Prostate gland (tissue), 2 donors: ENCODE measurements at regions not wholly inside any gene's neighbourhood (a gene's known extent, or its start where the extent isn't known, plus 50 kb on each side); places are given as distances from the start of the nearest gene placed in this dataset.

ENCODE experiments used
- DNase-seq: peaks from one replicate; pipeline ENCODE4 v3.0.0-alpha.2; 2019; ENCODE audit warnings: low spot score
- H3K27ac ChIP-seq, 2 donors: fragments of 200-600 bp; sonication (generic); 2 replicates each; pipeline ENCODE4 v1.5.1; 2017 to 2019
- H3K27me3 ChIP-seq: fragments of 200-600 bp; sonication (generic); replicated peaks from 2 replicates; pipeline ENCODE4 v1.5.1; 2019; ENCODE audit not compliant: insufficient read depth
- H3K36me3 ChIP-seq, 2 donors: fragments of 200-600 bp; sonication (generic); 1 replicate in 1 of 2; 2 replicates in 1 of 2; pipeline versions ENCODE4 v1.5.1 to v1.8.1; 2017 to 2019
- H3K4me1 ChIP-seq: fragments of 200-600 bp; sonication (generic); replicated peaks from 2 replicates; pipeline ENCODE4 v1.5.1; 2019
- H3K4me3 ChIP-seq, 2 donors: fragments of 200-600 bp; sonication (generic); 2 replicates each; pipeline ENCODE4 v1.5.1; 2017 to 2019
- H3K9me3 ChIP-seq: fragments of 200-600 bp; sonication (generic); 2 replicates; pipeline ENCODE4 v1.5.1; 2017
- POLR2A ChIP-seq: fragments of 450-650 bp; IDR thresholded peaks from one replicate; pipeline ENCODE4 v1.6.1; 2016; ENCODE audit warnings: antibody characterized with exemption, mild to moderate bottlenecking
- POLR2AphosphoS5 ChIP-seq: sonication (generic); formaldehyde crosslinking; IDR thresholded peaks from one replicate; pipeline ENCODE4 v1.6.1; 2017; ENCODE audit warnings: antibody characterized with exemption
- whole genome bisulfite sequencing: methylation state at CpG from one replicate; pipeline ENCODE4 v1.1.5; 2018; 5-methylcytosine and 5-hydroxymethylcytosine counted together
- intact Hi-C: fragments of 100-400 bp; cut with DNase I; formaldehyde crosslinking; loops from one replicate; pipeline ENCODE4 v1.14.2; 2022
- TF ChIP-seq, protein P1 (sequence below), 4 experiments: fragments of 200-600 bp in 2 of 4; fragments of 450-650 bp in 2 of 4; sonication (generic) in 2 of 4; IDR thresholded peaks; 1 replicate in 3 of 4; 2 replicates in 1 of 4; pipeline ENCODE4 v1.5.1; 2016 to 2019; ENCODE audit warnings: antibody characterized with exemption in 4 of 4, mild to moderate bottlenecking in 2 of 4, moderate library complexity in 2 of 4

DNA sequence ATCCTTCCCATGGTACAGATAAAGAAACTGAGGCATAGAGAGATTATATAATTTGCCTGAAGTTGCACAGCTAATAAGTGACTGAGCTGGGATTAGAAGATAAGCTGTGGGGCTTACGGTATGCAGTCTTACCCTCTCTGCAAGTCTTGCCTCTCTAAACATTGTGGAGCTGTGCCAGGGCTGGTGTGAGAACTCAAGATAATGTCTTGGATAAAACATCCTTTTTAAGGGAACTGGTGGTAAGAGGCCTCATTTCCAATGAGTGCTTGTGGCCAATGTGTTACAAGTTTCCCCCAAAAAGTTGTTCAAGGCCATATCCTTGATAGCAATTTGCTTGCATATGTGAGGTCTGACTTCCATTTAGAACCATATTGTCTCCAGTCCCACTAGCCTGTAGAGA, 84.3 kb upstream of the ETAA1 start:
- no peaks in the 10 kb centered on the region for H3K4me1 ChIP-seq
- DNase-seq, result no peak
- no peak overlapping the region for H3K27ac ChIP-seq
- TF ChIP-seq, protein P1, sequence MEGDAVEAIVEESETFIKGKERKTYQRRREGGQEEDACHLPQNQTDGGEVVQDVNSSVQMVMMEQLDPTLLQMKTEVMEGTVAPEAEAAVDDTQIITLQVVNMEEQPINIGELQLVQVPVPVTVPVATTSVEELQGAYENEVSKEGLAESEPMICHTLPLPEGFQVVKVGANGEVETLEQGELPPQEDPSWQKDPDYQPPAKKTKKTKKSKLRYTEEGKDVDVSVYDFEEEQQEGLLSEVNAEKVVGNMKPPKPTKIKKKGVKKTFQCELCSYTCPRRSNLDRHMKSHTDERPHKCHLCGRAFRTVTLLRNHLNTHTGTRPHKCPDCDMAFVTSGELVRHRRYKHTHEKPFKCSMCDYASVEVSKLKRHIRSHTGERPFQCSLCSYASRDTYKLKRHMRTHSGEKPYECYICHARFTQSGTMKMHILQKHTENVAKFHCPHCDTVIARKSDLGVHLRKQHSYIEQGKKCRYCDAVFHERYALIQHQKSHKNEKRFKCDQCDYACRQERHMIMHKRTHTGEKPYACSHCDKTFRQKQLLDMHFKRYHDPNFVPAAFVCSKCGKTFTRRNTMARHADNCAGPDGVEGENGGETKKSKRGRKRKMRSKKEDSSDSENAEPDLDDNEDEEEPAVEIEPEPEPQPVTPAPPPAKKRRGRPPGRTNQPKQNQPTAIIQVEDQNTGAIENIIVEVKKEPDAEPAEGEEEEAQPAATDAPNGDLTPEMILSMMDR (IDR thresholded peaks at IDR 0.05), result no peak
- TF ChIP-seq POLR2AphosphoS5 (no peak), POLR2A (no peak)
- WGBS, result 95% methylated on average over 1 of the region's 1 CpG
- no peak overlapping the region for H3K4me3 ChIP-seq
- no peaks in the 10 kb centered on the region for H3K36me3 ChIP-seq
- H3K27me3 ChIP-seq, result no peaks in the 10 kb centered on the region
- intact Hi-C loops, result no loop called here
- H3K9me3 ChIP-seq, result no peaks in the 10 kb centered on the region

DNA sequence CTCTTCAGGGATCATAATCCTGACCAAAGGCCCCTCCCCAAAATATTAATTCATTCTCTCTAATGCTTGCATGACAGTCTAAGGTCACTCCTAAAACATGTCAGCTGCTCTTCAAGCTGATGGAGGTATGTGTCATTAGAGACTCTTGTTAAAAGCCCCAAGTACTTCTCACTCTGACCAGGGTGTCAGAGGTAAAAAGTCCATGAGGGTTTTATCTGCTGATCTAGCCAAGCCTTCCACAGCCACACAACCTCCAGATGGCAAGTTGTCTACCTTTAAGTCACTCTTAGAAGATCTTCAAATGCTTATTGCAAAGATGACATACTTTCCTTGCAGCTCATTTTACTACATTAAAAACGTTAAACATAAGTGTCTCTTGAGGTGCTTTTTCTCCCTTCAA, 83.6 kb upstream of the ETAA1 start:
- intact Hi-C loops, result no loop called here
- H3K4me3 ChIP-seq, result no peak overlapping the region
- no peak overlapping the region for H3K27ac ChIP-seq
- no peaks in the 10 kb centered on the region for H3K9me3 ChIP-seq
- H3K27me3 ChIP-seq, result no peaks in the 10 kb centered on the region
- TF ChIP-seq POLR2A (no peak), POLR2AphosphoS5 (no peak)
- TF ChIP-seq, protein P1 (IDR thresholded peaks at IDR 0.05), result no peak
- no peaks in the 10 kb centered on the region for H3K4me1 ChIP-seq
- 68% methylated on average over 1 of the region's 1 CpG for WGBS
- H3K36me3 ChIP-seq, result no peaks in the 10 kb centered on the region
- DNase-seq, result no peak

DNA sequence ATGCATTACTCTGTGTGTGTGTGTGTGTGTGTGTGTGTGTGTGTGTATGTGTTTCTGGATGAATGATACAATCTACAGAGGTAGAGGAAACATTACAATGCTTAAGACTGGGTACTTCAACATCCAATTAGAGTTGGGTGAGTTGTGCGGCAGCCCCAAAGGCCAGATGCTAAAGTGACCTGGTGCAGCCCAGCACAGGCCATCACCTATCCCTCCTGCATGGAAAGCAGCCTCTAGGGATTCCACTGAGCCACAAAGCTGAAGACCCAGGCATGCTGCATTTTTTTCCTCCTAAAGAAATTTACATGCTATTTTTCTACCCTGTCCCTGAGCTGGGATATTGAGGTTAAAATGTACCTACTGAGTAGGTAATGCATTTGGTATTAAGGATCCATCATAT, 79.1 kb upstream of the ETAA1 start:
- Histone ChIP-seq H3K9me3 (no peaks in the 10 kb centered on the region), H3K36me3 (no peaks in the 10 kb centered on the region), H3K27ac (no peak overlapping the region), H3K4me1 (no peaks in the 10 kb centered on the region), H3K4me3 (no peak overlapping the region), H3K27me3 (no peaks in the 10 kb centered on the region)
- WGBS, result 100% methylated on average over 1 of the region's 1 CpG
- TF ChIP-seq, protein P1 (IDR thresholded peaks at IDR 0.05), result no peak
- no peak for TF ChIP-seq POLR2AphosphoS5
- TF ChIP-seq POLR2A, result no peak
- intact Hi-C loops, result no loop called here
- no peak for DNase-seq

DNA sequence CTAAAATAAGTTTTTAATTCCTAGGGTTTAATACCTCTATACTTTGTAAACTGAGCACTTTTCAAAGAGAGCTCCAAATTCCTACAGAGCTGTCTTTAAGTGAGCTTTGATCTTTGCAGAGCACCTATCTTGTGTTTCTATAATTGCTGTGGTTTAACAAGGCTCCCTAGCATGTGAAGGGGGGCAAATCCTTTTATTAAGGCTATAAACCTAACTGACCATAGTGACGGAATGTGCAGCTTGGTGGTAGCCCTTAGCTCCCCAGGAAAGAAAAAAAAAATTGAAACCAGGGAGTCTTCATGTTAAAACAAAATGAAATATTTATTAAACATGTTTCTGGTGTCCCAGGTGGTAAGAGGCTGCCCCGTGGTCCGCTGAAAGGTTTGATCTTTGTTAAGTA, 78.6 kb upstream of the ETAA1 start:
- intact Hi-C loops, result no loop called here
- no peaks in the 10 kb centered on the region for H3K9me3 ChIP-seq
- no peaks in the 10 kb centered on the region for H3K27me3 ChIP-seq
- 36% methylated on average over 3 of the region's 3 CpGs for WGBS
- H3K36me3 ChIP-seq, result no peaks in the 10 kb centered on the region
- no peak overlapping the region for H3K4me3 ChIP-seq
- TF ChIP-seq, protein P1 (IDR thresholded peaks at IDR 0.05), result no peak
- no peak for TF ChIP-seq POLR2AphosphoS5
- TF ChIP-seq POLR2A, result no peak
- no peak for DNase-seq
- H3K4me1 ChIP-seq, result no peaks in the 10 kb centered on the region
- no peak overlapping the region for H3K27ac ChIP-seq

DNA sequence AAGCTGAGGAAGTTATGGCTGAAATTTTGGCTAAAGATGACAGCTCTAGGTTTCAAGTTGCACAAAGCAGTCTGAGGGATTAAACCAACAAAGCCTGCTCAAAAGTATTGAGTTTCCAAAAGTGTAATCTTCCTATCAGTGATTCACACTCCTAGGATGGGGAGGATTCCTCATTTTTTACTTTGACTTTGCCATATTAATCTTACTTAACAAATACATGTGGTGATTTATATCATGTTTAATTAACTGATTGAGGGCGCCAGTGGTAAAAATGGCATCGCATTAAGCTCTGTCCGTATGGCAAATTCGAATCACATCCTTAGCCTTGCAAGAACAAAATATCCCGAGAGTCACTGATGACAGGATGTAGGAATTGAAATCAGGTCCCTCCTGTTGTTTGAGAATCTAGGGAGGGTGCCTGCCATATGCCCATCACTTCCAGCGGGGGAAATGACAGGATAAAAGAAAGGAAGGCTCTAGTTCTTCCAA, 78.1 kb upstream of the ETAA1 start:
- Histone ChIP-seq H3K36me3 (no peaks in the 10 kb centered on the region), H3K9me3 (no peaks in the 10 kb centered on the region), H3K4me1 (no peaks in the 10 kb centered on the region), H3K4me3 (no peak overlapping the region), H3K27me3 (no peaks in the 10 kb centered on the region), H3K27ac (no peak overlapping the region)
- WGBS, result 44% methylated on average over 6 of the region's 6 CpGs
- intact Hi-C loops, result no loop called here
- no peak for DNase-seq
- TF ChIP-seq, protein P1 (IDR thresholded peaks at IDR 0.05), result no peak
- TF ChIP-seq POLR2AphosphoS5 (no peak), POLR2A (no peak)
